ENCODE measurements at regions not wholly inside any gene's neighbourhood (a gene's known extent, or its start where the extent isn't known, plus 50 kb on each side); places are given as distances from the start of the nearest gene placed in this dataset.
"Not testable (repeated sequence)": the region's sequence is repeated elsewhere in the genome, so short reads cannot be mapped to it uniquely, and the experiment has no call there.

DNA sequence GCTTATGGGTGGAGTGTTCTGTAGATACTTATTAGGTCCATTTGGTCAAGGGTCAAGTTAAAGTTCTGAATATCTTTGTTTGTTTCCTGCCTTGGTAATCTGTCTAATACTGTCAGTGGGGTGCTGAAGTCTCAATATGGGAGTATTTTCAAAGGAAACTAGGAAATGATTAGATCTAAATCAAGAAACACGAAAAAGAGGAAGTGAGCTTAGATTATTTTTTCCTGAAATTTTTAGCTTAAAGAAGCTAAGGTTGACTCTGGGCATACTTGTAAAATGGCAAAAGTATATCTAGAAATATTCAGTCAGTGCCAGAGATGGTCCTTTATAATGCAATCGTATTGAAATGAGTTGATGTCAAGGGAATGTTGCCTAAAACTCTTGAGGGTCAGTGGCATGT, 313.5 kb downstream of the ICE1 start:
- no peak overlapping the region for H3K27ac Mint-ChIP-seq
- no peaks in the 10 kb centered on the region for H3K36me3 Mint-ChIP-seq (ENCODE audit: low read depth)
- DNase-seq (ENCODE audit: low spot score), result no peak
- H3K9me3 Mint-ChIP-seq, result no peaks in the 10 kb centered on the region
- H3K4me3 Mint-ChIP-seq, result no peak overlapping the region
- H3K4me1 Mint-ChIP-seq (ENCODE audit: low read depth), result peaks cover 3% of the 10 kb centered on the region
- no peaks in the 10 kb centered on the region for H3K27me3 Mint-ChIP-seq (ENCODE audit: low read depth)

DNA sequence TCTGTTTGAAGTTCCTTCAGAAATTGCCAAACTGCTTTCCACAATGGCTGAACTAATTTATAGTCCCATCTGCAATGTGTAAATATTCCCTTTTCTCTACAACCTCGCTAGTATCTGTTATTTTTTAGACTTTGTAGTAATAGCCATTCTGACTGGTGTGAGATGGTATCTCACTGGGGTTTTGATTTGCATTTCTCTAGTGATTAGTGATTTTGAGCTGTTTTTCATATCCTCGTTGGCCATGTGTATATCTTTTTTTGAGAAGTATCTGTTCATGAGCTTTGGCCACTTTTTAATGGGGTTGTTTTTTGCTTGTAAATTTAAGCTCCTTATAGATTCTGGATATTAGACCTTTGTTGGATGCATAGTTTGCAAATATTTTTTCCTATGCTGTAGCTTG, 310.6 kb downstream of the ICE1 start:
- H3K27me3 Mint-ChIP-seq (ENCODE audit: low read depth); H3K4me1 Mint-ChIP-seq (ENCODE audit: low read depth); H3K4me3 Mint-ChIP-seq; DNase-seq (ENCODE audit: low spot score); H3K9me3 Mint-ChIP-seq; H3K27ac Mint-ChIP-seq; H3K36me3 Mint-ChIP-seq (ENCODE audit: low read depth): not testable (repeated sequence)

DNA sequence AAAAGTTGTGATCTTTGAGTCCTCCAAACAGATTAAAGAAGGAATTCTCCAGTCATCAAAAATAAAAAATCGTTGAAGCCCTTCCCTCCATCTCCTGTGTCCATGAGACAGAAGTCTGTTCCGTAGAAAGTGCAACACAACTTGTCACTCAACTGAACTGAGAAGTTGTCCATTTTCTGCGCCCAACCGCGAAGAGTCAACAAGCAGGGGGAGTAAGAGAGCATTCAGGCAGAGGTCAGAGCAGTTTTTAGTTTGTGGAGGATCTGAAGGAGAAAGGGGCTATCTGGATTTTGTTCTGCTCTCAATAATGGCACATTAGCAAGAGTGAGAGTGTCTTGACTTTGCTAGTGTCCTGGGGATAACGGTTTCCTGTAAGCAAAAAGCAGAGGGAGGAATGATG, 303.9 kb downstream of the ICE1 start:
- Mint-ChIP-seq H3K9me3 (no peaks in the 10 kb centered on the region), H3K27me3 (ENCODE audit: low read depth) (peaks cover 3% of the 10 kb centered on the region), H3K27ac (no peak overlapping the region), H3K4me3 (no peak overlapping the region), H3K36me3 (ENCODE audit: low read depth) (no peaks in the 10 kb centered on the region), H3K4me1 (ENCODE audit: low read depth) (no peaks in the 10 kb centered on the region)
- no peak for DNase-seq (ENCODE audit: low spot score)

DNA sequence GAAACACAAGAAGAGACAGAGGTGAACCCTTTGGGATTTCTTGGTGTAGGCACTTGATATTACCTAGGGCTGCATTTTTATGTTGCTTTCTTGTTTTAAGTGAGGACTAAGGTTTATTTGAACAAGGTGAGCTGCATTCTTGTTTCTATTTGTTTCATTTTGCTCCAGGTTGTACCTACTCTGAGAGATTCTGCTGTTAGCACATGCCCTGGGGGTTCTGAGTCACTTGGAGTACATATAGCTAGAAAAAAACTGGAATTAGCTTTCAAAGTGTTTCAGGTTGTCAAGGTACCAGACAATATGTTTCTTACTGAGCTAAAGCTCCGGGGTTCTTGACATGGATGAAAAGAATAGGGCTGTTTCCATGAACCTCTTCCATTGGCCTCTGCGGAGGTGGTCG, 299.4 kb downstream of the ICE1 start:
- H3K4me1 Mint-ChIP-seq (ENCODE audit: low read depth), result no peaks in the 10 kb centered on the region
- no peak overlapping the region for H3K4me3 Mint-ChIP-seq
- no peak for DNase-seq (ENCODE audit: low spot score)
- no peaks in the 10 kb centered on the region for H3K36me3 Mint-ChIP-seq (ENCODE audit: low read depth)
- H3K27ac Mint-ChIP-seq, result no peak overlapping the region
- H3K27me3 Mint-ChIP-seq (ENCODE audit: low read depth), result peaks cover 3% of the 10 kb centered on the region
- no peaks in the 10 kb centered on the region for H3K9me3 Mint-ChIP-seq

DNA sequence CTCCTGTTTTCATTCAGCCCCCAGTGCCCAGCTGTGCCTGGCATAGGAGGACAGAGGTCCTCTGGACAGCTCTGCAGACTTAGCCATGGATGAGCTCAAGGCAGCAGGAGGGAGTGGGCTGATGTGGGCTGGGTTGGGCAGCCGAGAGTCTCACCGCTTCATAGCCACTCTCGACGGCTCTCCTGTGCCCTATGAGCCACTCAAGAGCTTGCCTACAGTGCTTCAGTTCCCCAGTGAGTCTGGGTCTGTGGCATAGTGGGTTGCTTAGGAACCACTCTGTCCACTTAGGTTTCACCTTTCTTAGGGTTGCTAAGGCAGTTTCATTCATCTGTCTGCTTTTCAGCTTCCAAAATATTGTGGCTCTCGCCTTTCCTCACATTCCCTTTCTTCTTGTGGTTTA, 296.8 kb downstream of the ICE1 start:
- Mint-ChIP-seq H3K4me3 (no peak overlapping the region), H3K27ac (no peak overlapping the region), H3K36me3 (ENCODE audit: low read depth) (no peaks in the 10 kb centered on the region), H3K4me1 (ENCODE audit: low read depth) (no peaks in the 10 kb centered on the region), H3K9me3 (no peaks in the 10 kb centered on the region), H3K27me3 (ENCODE audit: low read depth) (no peaks in the 10 kb centered on the region)
- DNase-seq (ENCODE audit: low spot score), result no peak

DNA sequence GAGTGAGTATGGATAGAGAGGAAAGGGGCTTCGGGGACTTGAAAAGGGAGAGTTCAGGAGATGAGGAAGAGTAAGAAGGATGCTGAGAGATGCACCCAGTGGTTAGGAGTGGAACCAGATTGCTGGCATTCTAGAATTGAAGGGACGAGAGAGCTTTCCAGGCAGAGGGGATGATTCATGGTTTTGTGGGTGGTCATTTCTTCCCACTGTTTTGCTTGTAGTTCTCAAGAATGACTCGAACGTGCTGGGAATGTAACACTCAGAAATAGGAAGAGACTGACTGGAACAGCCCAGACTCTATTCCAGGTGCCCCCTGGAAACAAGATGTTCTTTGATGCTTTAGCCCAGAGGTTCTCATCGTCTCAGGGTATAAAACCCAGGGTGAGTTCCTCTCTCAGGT, 294.2 kb downstream of the ICE1 start:
- no peak overlapping the region for H3K27ac Mint-ChIP-seq
- no peaks in the 10 kb centered on the region for H3K27me3 Mint-ChIP-seq (ENCODE audit: low read depth)
- no peaks in the 10 kb centered on the region for H3K36me3 Mint-ChIP-seq (ENCODE audit: low read depth)
- no peaks in the 10 kb centered on the region for H3K4me1 Mint-ChIP-seq (ENCODE audit: low read depth)
- H3K9me3 Mint-ChIP-seq, result no peaks in the 10 kb centered on the region
- no peak overlapping the region for H3K4me3 Mint-ChIP-seq
- no peak for DNase-seq (ENCODE audit: low spot score)

DNA sequence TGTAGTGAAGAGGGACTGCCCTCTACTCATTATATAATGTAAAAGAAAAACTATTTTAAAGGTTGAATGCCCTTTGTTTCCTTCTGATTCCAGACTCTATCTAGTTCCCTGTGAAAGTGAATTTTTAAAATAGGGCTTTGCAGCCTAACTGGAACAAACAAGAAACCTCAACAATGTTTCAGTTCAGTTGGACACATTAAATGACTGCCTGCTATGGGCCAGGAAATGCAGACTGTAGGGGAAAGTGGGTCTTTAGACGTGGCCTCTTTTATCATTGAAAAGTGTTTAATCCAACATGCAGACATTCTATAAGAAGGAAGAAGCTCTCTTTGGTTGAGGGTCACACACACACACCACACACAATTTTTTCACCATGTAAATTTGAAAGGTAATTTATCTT, 289.1 kb downstream of the ICE1 start:
- Mint-ChIP-seq H3K4me1 (ENCODE audit: low read depth) (no peaks in the 10 kb centered on the region), H3K36me3 (ENCODE audit: low read depth) (no peaks in the 10 kb centered on the region), H3K27me3 (ENCODE audit: low read depth) (no peaks in the 10 kb centered on the region), H3K27ac (no peak overlapping the region), H3K9me3 (no peaks in the 10 kb centered on the region), H3K4me3 (no peak overlapping the region)
- DNase-seq (ENCODE audit: low spot score), result no peak

DNA sequence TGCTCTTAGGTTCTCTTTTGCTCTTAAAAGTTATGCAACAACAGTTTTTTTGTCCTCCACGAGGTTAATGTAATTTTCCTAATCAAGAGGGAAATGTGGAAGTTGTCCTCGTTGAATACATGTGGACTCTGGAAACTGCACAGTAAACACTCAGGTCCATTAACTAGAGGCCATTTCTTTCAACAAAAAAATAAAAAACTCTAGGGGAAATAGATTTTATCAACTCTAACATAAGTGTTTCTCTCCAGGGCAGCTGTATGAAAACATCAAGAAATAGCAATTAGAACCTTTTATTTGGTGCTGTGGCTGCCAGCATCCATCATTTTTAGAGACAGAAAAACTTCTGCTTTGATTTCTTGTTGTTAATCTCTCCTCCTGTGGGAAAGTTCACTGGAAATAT, 288.6 kb downstream of the ICE1 start:
- H3K4me3 Mint-ChIP-seq, result no peak overlapping the region
- H3K27ac Mint-ChIP-seq, result no peak overlapping the region
- no peaks in the 10 kb centered on the region for H3K4me1 Mint-ChIP-seq (ENCODE audit: low read depth)
- H3K36me3 Mint-ChIP-seq (ENCODE audit: low read depth), result no peaks in the 10 kb centered on the region
- no peak for DNase-seq (ENCODE audit: low spot score)
- no peaks in the 10 kb centered on the region for H3K27me3 Mint-ChIP-seq (ENCODE audit: low read depth)
- H3K9me3 Mint-ChIP-seq, result no peaks in the 10 kb centered on the region

DNA sequence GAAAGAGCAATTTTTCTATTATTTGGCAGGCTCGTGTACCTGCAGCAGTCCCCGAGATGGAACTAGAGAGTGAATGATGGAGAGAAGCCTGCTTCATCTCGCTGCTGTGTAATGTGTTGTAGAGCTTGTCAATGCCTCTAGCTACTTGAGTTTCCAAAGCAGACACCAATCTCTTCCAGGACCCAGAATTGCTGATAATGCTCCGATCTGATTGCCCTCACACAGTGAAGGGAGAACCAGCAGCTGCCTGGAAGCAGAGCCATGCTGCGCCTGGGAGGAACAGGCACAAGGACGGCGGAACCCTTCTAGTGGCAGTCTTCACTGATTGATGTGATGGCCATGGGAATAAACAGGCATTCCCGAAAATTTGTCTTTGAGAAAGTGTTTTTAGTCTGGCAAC, 288.0 kb downstream of the ICE1 start:
- H3K9me3 Mint-ChIP-seq, result no peaks in the 10 kb centered on the region
- DNase-seq (ENCODE audit: low spot score), result no peak
- no peak overlapping the region for H3K4me3 Mint-ChIP-seq
- no peaks in the 10 kb centered on the region for H3K36me3 Mint-ChIP-seq (ENCODE audit: low read depth)
- H3K27me3 Mint-ChIP-seq (ENCODE audit: low read depth), result no peaks in the 10 kb centered on the region
- no peak overlapping the region for H3K27ac Mint-ChIP-seq
- no peaks in the 10 kb centered on the region for H3K4me1 Mint-ChIP-seq (ENCODE audit: low read depth)

DNA sequence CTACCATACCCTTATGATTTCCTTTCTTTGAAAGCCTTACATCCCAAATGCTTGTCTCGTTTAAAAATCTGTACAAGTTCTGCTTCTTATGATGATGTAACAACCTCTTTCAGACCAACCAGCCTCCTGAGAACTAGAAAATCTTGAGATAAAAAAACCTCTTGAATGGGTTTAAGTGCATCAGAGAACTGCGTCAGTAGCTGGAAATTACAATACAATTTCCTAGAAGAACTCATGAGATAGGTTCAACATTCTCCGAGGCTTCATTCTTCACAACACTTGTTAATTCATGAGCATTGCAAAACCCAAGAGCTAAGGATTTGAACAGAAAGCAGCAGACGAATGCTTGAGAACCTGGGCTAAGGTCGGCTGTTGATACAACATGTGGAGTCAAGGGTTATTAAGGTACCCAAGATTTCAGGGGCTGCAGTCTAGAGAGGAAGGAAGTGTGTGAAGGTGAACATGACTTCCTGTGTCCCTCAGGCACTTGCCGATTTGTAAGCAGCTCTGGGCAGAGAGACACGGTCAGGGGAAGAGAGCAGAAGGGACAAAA, 286.0 kb downstream of the ICE1 start:
- no peak for DNase-seq (ENCODE audit: low spot score)
- H3K9me3 Mint-ChIP-seq, result no peaks in the 10 kb centered on the region
- H3K36me3 Mint-ChIP-seq (ENCODE audit: low read depth), result no peaks in the 10 kb centered on the region
- H3K4me1 Mint-ChIP-seq (ENCODE audit: low read depth), result no peaks in the 10 kb centered on the region
- no peak overlapping the region for H3K4me3 Mint-ChIP-seq
- peaks cover 6% of the 10 kb centered on the region for H3K27me3 Mint-ChIP-seq (ENCODE audit: low read depth)
- no peak overlapping the region for H3K27ac Mint-ChIP-seq

DNA sequence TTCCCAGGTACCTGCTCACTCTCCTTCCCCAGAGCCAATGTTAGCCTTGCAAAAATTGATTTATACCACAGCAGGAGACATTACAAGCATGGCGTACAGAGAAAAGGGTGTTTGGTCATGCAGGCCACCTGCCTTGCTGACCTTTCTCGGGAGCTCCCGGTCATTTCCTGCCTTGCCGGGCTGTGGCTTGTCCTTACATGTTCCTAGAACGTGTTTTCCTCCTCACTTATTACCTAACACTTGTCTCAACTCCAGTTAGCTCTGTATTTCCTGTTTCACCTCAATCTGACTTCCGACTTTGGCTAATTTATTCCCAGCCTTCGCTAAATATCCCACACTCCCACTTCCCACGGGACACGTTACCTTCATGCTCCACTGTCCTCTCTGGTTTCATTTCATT, 282.5 kb downstream of the ICE1 start:
- Mint-ChIP-seq H3K36me3 (ENCODE audit: low read depth) (no peaks in the 10 kb centered on the region), H3K9me3 (no peaks in the 10 kb centered on the region), H3K27me3 (ENCODE audit: low read depth) (peaks cover 6% of the 10 kb centered on the region), H3K4me1 (ENCODE audit: low read depth) (no peaks in the 10 kb centered on the region), H3K27ac (no peak overlapping the region), H3K4me3 (no peak overlapping the region)
- DNase-seq (ENCODE audit: low spot score), result no peak

DNA sequence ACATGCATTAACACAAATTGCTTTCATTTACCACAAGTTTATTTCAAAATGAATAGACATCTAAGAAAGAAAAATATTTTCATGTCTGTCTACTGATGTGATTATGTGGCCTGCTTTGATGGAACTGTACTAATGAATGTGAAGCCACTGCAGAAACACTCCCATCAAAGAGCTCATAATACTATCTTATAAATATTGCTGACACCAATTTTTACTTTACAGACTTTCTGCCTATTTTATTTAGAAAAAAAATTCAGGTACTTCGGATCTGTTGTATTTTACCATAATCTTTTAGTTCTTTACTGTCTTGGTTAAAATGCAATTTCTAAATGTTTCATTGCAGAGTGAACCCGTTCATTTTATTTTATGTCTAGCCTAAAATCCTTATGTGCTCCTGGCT, 281.9 kb downstream of the ICE1 start:
- no peak for DNase-seq (ENCODE audit: low spot score)
- no peak overlapping the region for H3K27ac Mint-ChIP-seq
- peaks cover 6% of the 10 kb centered on the region for H3K27me3 Mint-ChIP-seq (ENCODE audit: low read depth)
- no peaks in the 10 kb centered on the region for H3K4me1 Mint-ChIP-seq (ENCODE audit: low read depth)
- no peaks in the 10 kb centered on the region for H3K36me3 Mint-ChIP-seq (ENCODE audit: low read depth)
- no peaks in the 10 kb centered on the region for H3K9me3 Mint-ChIP-seq
- H3K4me3 Mint-ChIP-seq, result no peak overlapping the region

DNA sequence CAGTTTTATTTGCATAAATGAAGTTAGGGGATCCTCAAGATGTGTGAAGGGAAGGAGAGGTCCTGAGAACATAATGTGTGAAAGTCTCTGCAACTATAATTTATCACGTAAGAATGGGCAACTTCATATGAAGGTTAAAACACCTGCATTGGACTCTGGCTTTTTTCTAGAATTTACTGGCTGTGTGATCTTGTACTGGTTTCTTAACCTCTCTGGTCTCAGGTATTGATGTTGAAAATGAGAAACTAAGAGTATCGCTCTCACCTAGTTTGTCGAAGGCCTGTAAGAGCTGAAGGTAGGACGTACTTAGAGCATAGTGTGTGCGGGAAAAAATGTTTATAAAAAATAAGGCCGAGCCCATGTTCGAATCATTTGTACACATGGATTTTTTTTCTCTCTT, 280.5 kb downstream of the ICE1 start:
- Mint-ChIP-seq H3K4me3 (no peak overlapping the region), H3K4me1 (ENCODE audit: low read depth) (no peaks in the 10 kb centered on the region), H3K9me3 (no peaks in the 10 kb centered on the region), H3K36me3 (ENCODE audit: low read depth) (no peaks in the 10 kb centered on the region), H3K27ac (no peak overlapping the region), H3K27me3 (ENCODE audit: low read depth) (peaks cover 6% of the 10 kb centered on the region)
- DNase-seq (ENCODE audit: low spot score), result no peak

DNA sequence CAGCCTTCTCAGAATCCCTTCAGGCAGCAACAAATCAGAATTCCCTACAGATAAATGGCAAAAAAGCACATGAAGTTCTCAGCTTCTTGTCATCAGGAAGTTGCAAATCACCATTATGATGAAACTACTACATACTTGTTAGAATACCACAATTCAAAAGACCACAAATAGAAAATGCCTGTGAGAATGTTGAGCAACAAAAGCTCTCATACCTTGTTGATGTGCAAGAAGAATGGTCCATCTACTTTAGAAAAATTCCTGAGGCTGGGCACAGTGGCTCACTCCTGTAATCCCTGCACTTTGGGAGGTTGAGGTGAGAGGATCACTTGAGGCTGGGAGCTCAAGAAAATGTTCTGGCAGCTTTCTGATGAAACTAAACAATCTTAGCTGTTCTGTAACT, 278.1 kb downstream of the ICE1 start:
- DNase-seq (ENCODE audit: low spot score), result no peak
- no peaks in the 10 kb centered on the region for H3K36me3 Mint-ChIP-seq (ENCODE audit: low read depth)
- H3K9me3 Mint-ChIP-seq, result no peaks in the 10 kb centered on the region
- no peak overlapping the region for H3K27ac Mint-ChIP-seq
- no peak overlapping the region for H3K4me3 Mint-ChIP-seq
- peaks cover 6% of the 10 kb centered on the region for H3K27me3 Mint-ChIP-seq (ENCODE audit: low read depth)
- H3K4me1 Mint-ChIP-seq (ENCODE audit: low read depth), result no peaks in the 10 kb centered on the region

DNA sequence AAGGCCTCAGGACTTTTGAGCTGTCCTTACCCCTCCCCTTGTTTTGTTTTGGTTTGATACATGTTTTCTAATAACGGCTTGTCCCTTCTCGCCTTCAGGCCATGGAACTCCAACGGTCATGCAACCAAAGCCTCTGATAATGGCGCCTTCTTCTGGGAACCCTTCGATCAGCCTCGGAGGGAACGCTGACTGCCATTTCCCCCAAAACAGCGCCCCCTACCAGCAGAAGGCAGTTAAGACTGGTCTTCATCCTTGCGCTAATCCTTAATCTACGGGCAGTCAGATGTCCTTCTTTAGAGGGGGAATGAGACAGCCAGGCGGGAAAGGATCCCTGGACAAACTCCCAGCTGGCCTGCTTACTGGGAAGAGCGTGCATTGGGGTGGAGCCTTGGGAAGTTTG, 276.6 kb downstream of the ICE1 start:
- Mint-ChIP-seq H3K27me3 (ENCODE audit: low read depth) (no peaks in the 10 kb centered on the region), H3K9me3 (no peaks in the 10 kb centered on the region), H3K4me1 (ENCODE audit: low read depth) (no peaks in the 10 kb centered on the region), H3K36me3 (ENCODE audit: low read depth) (no peaks in the 10 kb centered on the region), H3K27ac (no peak overlapping the region), H3K4me3 (no peak overlapping the region)
- no peak for DNase-seq (ENCODE audit: low spot score)
